Tongue (tissue), 1 donor: ENCODE measurements at regions not wholly inside any gene's neighbourhood (a gene's known extent, or its start where the extent isn't known, plus 50 kb on each side); places are given as distances from the start of the nearest gene placed in this dataset.

ENCODE experiments used
- DNase-seq: peaks from one replicate; pipeline ENCODE4 v3.0.0-alpha.2; 2015

GRCh38 chr16:51457775-51458174, 306.7 kb upstream of the SALL1 start:
- no peak for DNase-seq

DNA sequence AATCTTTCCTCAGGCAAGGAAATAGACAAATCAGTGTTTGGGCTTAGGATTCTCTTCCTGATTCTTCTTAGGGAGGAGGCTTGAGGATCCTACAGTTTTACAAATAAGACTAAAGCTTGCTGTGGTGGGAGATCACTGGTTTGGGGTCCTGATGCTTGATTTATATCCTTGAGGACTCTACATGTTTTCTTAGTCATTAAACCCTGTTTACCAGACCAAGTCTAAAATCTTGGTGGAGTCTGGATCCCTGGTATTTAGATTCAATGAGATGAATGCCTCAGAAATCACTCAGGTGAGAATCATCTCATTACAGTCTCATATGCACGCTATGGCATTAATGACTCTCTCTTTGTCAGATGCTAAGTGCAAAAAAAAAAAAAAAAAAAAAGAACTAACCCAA, 304.3 kb upstream of the SALL1 start:
- DNase-seq: no peak

DNA sequence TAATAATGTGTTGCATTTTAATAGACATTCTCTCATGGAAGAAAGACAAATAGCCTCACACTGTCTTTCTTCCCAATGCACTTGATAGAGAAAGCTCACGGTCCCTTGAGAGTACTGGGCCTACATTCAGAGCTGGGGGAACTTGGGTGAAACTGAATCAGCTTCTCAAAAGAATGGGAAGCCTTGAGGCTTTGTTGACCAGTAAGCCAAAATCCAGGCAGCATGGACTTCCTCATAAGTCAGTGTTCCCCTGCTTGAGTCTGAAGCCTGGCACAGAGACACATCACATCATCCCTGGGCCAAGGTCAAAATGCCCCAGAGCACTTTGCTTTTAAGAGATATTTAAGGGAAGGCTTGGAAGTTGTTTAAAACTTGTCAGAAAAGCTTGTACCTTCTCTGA, 302.2 kb upstream of the SALL1 start:
- DNase-seq: no peak

- no peak for DNase-seq
These were observed 299.8 kb upstream of the SALL1 start for GRCh38 chr16:51450909-51451308.

- DNase-seq: peak; percentile 18
These were observed 299.3 kb upstream of the SALL1 start for GRCh38 chr16:51450376-51450775.

- no peak for DNase-seq
These were observed 298.4 kb upstream of the SALL1 start for GRCh38 chr16:51449441-51449840.

DNA sequence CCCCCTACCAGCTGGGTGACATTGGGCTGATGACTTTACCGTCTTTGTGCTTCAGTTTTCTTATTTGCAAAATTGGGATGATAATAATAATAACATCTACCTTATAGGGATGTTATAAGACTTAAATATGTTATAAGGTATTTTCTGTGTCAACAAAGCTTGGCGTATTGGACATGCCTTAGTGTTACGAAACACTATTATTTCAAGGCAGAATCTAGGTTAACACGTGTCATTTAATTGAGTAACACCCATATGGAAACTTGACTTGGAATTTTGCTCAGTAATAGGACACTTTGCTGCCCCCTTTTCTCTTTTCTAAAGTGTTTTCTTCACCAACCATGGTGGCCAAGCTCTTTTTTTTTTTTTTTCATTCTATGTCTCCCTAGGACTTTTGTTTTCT, 294.2 kb upstream of the SALL1 start:
- no peak for DNase-seq

- DNase-seq: no peak
These were observed 292.9 kb upstream of the SALL1 start for GRCh38 chr16:51443934-51444333.

DNA sequence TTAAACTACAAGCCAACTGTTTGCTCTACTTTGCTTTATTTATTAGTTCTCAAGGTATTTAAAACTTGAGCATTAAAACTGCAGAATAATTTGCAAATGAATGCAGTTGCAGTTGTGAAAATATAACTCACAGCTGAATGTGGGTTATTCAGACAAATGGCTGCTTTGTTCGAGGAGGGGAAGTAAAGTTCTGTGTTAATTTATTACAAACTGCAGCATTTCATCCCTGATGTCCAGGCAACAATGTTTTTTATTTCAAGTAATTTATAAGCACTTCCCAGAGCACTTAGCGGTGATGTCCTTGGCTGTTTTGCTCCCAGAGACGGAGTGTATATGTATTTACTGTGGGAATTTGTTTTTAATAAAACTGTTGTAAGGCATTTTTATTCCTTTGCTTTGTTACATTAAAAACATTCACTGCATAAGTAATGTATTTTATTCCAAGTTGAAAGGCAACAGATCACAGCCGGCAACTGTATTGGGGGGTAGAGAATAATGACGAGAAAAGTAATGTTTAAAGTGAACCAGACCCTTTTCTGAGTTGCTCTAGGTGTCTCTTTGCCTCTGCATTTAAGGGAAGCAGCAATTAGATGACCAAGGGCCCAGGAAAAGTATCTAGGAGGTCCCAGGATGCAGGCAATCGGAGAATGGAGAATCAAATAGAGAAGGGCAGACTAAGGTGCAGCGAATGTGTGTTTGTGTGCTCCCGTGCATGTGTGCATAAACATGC, 291.2 kb upstream of the SALL1 start:
- no peak for DNase-seq

DNA sequence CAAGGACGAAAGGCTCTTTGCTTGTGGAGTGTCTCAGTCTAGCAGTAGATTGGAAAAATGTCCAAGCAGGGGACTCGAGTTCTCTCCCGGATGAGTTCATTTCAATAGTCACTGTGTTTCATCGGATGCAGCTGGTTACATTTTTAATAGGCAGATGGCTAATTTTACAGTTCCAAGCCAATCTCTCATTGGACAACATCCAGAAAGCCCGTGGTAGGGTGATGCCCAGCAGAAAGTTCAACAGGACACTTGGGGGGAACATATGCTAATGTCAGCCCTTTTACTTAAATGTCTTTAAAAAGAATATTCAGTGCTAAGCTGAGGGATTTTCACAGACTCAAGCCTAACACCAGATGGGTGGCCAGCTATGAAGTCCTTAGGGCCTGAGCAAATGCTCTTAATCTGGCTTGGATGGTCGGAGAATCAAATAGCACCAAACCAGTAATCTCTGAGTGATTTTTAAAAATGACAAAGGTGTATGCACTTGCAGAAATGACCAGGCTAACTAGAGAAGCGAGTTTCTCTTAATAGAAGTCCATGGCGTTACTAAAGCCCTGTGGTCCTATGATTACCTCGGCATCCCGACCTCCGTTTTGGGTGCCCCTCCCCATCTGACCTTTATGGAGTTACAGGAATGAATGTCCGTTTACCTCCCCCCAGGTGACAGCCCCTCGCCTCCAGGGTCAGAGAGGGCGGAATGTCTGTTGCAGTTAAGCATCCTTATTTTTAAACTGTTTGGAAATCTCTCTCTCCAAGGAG, 289.2 kb upstream of the SALL1 start:
- peak; percentile 39 for DNase-seq

GRCh38 chr16:51439271-51439670, 288.2 kb upstream of the SALL1 start:
- DNase-seq: no peak

DNA sequence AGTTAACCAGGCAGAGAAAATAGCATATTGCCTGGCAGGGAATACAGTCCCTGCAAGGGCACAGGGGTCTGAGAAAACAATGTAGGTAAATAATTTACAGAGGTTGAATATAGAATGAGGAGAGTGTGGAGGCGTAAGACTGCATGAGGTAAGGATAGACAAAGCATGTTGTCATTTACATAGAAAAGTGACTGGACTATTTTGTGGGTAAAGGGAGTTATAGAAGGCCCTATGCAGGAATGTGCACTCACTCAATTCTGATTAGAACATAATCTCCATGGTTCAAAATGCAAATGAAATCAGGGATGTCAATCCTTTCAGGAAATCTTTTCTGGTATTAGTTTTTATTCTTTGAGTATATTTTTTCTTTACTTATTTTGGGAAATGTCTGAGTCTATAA, 285.7 kb upstream of the SALL1 start:
- DNase-seq: no peak

DNA sequence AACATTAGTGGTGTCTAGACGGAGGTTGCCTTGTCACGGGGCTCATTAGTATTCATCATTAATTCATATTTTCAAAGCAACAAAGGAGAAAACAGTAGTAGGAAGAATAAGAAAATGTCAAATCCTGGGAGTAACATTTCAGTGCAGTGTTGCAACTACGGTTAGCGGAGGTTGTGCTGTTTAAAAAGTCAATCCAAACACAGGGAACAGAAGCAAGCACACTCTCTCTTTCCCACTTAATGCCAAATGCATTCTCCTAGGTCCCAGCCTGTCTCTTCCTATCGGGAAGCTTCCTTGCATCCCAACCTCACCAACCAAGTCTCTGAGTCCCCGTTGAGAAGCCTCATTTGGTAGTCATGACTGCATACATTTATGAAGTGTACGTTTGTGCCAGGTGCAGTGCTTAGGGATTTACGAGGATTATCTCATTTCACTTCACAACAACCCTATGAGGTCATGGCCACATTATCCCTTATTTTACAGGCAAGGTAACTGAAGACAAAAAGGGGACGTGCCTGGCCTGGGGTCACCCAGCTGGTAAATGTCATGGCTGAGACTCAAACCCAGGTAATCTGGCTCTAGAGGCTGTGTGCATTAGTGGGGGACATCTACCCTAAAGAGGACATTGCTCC, 283.6 kb upstream of the SALL1 start:
- no peak for DNase-seq

- no peak for DNase-seq
These were observed 282.5 kb upstream of the SALL1 start for GRCh38 chr16:51433599-51433998.

GRCh38 chr16:51431517-51432241, 280.6 kb upstream of the SALL1 start:
- peak; percentile 12 for DNase-seq

- DNase-seq: no peak
These were observed 279.8 kb upstream of the SALL1 start for GRCh38 chr16:51430716-51431369.

- DNase-seq: no peak
These were observed 278.0 kb upstream of the SALL1 start for GRCh38 chr16:51429041-51429440.

DNA sequence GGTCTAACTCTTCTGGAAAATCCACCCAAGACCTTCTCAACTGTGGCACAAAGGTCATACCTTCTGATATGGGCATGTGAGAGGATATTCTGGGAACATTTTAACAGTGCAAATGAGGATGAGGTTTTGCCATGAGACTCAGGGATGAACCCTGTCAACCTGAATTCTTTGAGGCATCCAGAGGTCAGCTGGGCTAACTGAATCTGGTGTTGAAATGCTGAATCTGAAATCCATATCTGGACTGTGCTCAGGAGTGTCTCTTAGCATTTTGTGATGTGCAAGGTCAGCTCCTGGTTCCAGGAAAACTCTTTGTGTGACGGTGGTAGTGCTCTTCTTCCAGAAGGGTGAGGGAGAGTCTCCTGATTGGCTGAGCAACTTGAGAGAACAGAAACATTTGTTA, 276.0 kb upstream of the SALL1 start:
- no peak for DNase-seq

- DNase-seq: no peak
These were observed 275.2 kb upstream of the SALL1 start for GRCh38 chr16:51426276-51426675.

DNA sequence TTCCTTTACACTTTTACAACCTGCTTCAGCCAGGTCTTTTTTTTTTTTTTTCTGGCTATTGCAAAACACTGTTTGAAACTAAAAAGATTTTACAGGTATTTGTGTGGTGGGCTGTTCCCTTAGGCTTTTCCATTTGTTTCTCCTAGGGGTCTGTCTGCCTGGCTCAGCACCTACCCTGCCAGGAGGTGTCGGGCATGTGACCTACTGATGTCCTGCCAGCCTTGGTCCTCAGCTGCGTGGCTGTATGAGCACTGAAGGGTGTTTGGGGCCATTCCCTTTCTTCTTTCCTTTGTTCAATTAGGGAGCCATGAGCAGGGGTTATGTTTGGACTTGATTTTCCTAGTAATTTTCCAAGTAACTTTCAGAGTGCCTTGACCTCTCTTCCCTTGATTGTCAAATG, 269.2 kb upstream of the SALL1 start:
- no peak for DNase-seq

GRCh38 chr16:51419768-51420167, 268.7 kb upstream of the SALL1 start:
- DNase-seq: peak; percentile 2

DNA sequence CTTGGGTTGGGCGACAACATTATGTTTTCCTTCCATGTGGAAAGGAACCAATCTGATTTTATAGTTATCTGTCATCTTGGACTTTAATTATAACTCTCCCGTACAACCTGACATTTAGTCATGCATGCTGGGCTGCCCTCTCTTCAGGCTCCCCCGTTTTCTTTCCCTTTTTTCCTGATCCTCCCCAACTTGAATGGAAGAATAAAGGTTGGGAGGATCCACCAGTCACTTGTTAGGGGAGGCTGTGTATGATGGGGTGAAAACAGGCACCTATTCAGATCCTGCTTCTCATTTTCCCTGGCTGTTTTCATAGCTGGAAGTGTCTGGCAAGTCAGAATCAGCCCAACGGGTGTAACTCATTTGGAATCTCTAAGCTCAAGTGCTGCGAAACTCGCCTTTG, 267.2 kb upstream of the SALL1 start:
- DNase-seq: no peak
